ENCODE measurements at regions not wholly inside any gene's neighbourhood (a gene's known extent, or its start where the extent isn't known, plus 50 kb on each side); places are given as distances from the start of the nearest gene placed in this dataset.
"Not testable (repeated sequence)": the region's sequence is repeated elsewhere in the genome, so short reads cannot be mapped to it uniquely, and the experiment has no call there.

DNA sequence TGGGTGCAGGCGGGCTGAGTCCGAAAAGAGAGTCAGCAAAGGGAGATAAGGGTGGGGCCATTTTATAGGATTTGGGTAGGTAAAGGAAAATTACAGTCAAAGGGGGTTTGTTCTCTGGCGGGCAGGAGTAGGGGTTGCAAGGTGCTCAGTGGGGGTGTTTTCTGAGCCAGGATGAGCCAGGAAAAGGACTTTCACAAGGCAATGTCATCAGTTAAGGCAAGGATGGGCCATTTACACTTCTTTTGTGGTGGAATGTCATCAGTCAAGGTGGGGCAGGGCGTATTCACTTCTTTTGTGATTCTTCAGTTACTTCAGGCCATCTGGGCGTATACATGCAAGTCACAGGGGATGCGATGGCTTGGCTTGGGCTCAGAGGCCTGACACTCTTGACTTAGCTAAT, 998.2 kb downstream of the PCDH9 start:
- CTCF ChIA-PET; H2AFZ ChIP-seq (replicated peaks; ENCODE audit: low read length, poor library complexity); H3K79me1 ChIP-seq (ENCODE audit: low read depth in 1 of 2, low read length in 2 of 2); dilution Hi-C loops (cut with HindIII; ENCODE audit: low sequenced_read_pairs, unreplicated experiment); H2AK9ac ChIP-seq (replicated peaks; ENCODE audit: low read depth, low read length, poor library complexity); H3K9me3 ChIP-seq (ENCODE audit: control insufficient read depth, insufficient read depth, low read length); H4K5ac ChIP-seq (ENCODE audit: low read depth, low read length); H3K27ac ChIP-seq (ENCODE audit: insufficient read depth, low read length); H3K36me3 ChIP-seq (ENCODE audit: control insufficient read depth, insufficient read depth, low read length); intact Hi-C loops (cut with micrococcal nuclease); H4K8ac ChIP-seq (ENCODE audit: low read depth in 2 of 2, low read length in 2 of 2); H4K91ac ChIP-seq (ENCODE audit: insufficient read depth, low read depth, low read length); H2BK120ac ChIP-seq (ENCODE audit: low read depth, low read length); H3K27me3 ChIP-seq (ENCODE audit: control insufficient read depth, insufficient read depth, low read length); H3K9me1 ChIP-seq (ENCODE audit: insufficient read depth, low read length); DNase-seq; ATAC-seq (ENCODE audit: low read depth); H3K14ac ChIP-seq (replicated peaks; ENCODE audit: low read depth, low read length); H3K4me2 ChIP-seq (ENCODE audit: low read depth, low read length); H2AK5ac ChIP-seq (ENCODE audit: low read depth, low read length); H3K4ac ChIP-seq (ENCODE audit: low read depth, low read length); H2BK20ac ChIP-seq (ENCODE audit: low read depth, low read length); POLR2A ChIA-PET (ENCODE audit: unreplicated experiment); H3K4me3 ChIP-seq (ENCODE audit: insufficient read depth, low read depth, low read length); in situ Hi-C loops (cut with MboI; ENCODE audit: low sequenced_read_pairs); H2BK5ac ChIP-seq (ENCODE audit: low read depth, low read length, poor library complexity, severe bottlenecking); H3K18ac ChIP-seq (ENCODE audit: low read depth, low read length); H2BK15ac ChIP-seq (ENCODE audit: low read depth, low read length); BruUV-seq (replicated peaks); H3K9ac ChIP-seq (ENCODE audit: low read depth, low read length); H3K56ac ChIP-seq (ENCODE audit: extremely low read depth, insufficient read depth, low read length); H4K20me1 ChIP-seq (ENCODE audit: insufficient read depth, low read length); H3K4me1 ChIP-seq (ENCODE audit: control insufficient read depth, insufficient read depth, low read length); H3K23ac ChIP-seq (ENCODE audit: low read depth, low read length): not testable (repeated sequence)
- WGBS, 2 experiments (ENCODE audit: extremely low coverage in 2 of 2, insufficient read length in 1 of 2), result no CpG with 5 or more reads among the region's 6 CpGs
